PC-9 (cell line): ENCODE measurements at regions not wholly inside any gene's neighbourhood (a gene's known extent, or its start where the extent isn't known, plus 50 kb on each side); places are given as distances from the start of the nearest gene placed in this dataset.

Experiments
- EZH2 ChIP-seq: fragments of 200-600 bp; sonication (generic); IDR thresholded peaks from 2 replicates; pipeline ENCODE4 v1.8.0; 2017; ENCODE audit warnings: antibody characterized with exemption, low read depth
- TF ChIP-seq, protein P1 (sequence below): fragments of 200-600 bp; sonication (generic); conservative IDR thresholded peaks from 2 replicates; pipeline ENCODE4 v1.6.1; 2017; ENCODE audit warnings: mixed run types, antibody characterized with exemption, mild to moderate bottlenecking, moderate library complexity

DNA sequence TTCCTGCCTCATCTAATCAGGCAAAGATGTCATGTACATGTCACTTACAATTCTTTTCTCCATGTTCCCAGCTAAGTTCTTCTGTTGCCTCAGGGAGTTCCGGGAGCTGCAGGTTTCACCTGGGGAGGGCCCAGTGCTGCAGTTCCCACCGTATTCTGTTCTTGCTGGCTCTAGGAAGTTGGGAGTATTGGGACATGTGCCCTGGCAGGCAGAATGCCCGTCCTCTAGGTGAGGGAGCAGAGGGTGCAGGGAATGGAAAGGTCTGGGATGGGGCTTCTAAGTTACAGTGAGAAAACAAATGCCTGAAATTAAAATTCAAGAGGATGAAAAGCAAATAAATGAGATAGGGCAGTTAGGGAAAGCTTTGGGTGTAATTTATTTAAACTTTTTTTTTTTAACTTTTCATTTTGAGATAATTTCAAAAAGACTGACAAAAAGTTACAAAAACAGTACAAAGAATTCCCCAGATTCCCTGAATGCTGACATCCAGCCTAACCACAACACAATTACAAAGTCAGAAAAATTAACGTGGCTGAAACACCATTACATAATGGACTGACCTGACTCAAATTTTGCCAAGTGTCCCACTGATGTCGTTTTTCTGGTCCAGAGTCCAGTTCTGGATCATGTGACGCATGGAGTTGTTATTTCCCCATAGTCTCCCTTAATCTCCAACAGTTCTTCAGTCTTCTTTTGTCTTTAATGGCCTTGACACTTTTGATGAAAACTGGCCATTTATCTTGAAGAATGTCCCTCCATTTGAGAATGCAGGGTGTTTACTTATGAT is 187.2 kb upstream of the MYL2 start:
- TF ChIP-seq EZH2 = no peak
- TF ChIP-seq, protein P1, sequence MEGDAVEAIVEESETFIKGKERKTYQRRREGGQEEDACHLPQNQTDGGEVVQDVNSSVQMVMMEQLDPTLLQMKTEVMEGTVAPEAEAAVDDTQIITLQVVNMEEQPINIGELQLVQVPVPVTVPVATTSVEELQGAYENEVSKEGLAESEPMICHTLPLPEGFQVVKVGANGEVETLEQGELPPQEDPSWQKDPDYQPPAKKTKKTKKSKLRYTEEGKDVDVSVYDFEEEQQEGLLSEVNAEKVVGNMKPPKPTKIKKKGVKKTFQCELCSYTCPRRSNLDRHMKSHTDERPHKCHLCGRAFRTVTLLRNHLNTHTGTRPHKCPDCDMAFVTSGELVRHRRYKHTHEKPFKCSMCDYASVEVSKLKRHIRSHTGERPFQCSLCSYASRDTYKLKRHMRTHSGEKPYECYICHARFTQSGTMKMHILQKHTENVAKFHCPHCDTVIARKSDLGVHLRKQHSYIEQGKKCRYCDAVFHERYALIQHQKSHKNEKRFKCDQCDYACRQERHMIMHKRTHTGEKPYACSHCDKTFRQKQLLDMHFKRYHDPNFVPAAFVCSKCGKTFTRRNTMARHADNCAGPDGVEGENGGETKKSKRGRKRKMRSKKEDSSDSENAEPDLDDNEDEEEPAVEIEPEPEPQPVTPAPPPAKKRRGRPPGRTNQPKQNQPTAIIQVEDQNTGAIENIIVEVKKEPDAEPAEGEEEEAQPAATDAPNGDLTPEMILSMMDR = no peak
